PC-9 (cell line): ENCODE measurements at regions not wholly inside any gene's neighbourhood (a gene's known extent, or its start where the extent isn't known, plus 50 kb on each side); places are given as distances from the start of the nearest gene placed in this dataset.

Experiments used
- BruUV-seq: library from RNA; stranded (reverse); fragments of 400-500 nt; replicated peaks from 2 replicates; lab custom pipeline; 2021; lab: Mats Ljungman, UMichigan
- CTCF ChIA-PET: fragments of 300-600 bp; sonication (Branson Sonifier 250); formaldehyde crosslinking; loops from one replicate; lab custom pipeline; 2022; ENCODE audit warnings: antibody characterized with exemption; lab: Charles Lee
- POLR2A ChIA-PET: fragments of 300-600 bp; sonication (Branson Sonifier 250); formaldehyde crosslinking; loops from one replicate; lab custom pipeline; 2022; ENCODE audit warnings: antibody characterized with exemption; ENCODE audit not compliant: unreplicated experiment; lab: Charles Lee
- DNase-seq, 2 experiments: peaks; one replicate each; pipeline versions ENCODE4 v3.0.0 to v3.0.0-alpha.2; 2015 to 2022; ENCODE audit warnings: mixed read lengths in 1 of 2
- H2AFZ ChIP-seq: fragments of 200-600 bp; sonication (generic); 2 replicates; pipeline ENCODE4 v1.8.1; 2017; ENCODE audit warnings: antibody characterized with exemption
- H3F3A ChIP-seq: fragments of 200-600 bp; sonication (generic); 2 replicates; pipeline ENCODE4 v1.8.1; 2017; ENCODE audit warnings: antibody characterized with exemption, mild to moderate bottlenecking, low read depth; ENCODE audit not compliant: insufficient read depth
- H3K27ac ChIP-seq: fragments of 200-600 bp; sonication (generic); 2 replicates; pipeline ENCODE4 v1.6.1; 2016; ENCODE audit warnings: mixed run types
- H3K27me3 ChIP-seq: fragments of 200-600 bp; sonication (generic); 2 replicates; pipeline ENCODE4 v1.6.1; 2016; ENCODE audit warnings: low read depth, mixed run types; ENCODE audit not compliant: insufficient read depth
- H3K36me3 ChIP-seq: fragments of 200-600 bp; sonication (generic); 2 replicates; pipeline ENCODE4 v1.6.1; 2016; ENCODE audit warnings: low read depth, mixed run types
- H3K4me1 ChIP-seq: fragments of 200-600 bp; sonication (generic); replicated peaks from 2 replicates; pipeline ENCODE4 v1.6.1; 2016; ENCODE audit warnings: mixed run types; ENCODE audit not compliant: insufficient read depth
- H3K4me2 ChIP-seq: fragments of 200-600 bp; sonication (generic); 2 replicates; pipeline ENCODE4 v1.6.1; 2017; ENCODE audit warnings: mixed run types
- H3K4me3 ChIP-seq: fragments of 200-600 bp; sonication (generic); 2 replicates; pipeline ENCODE4 v1.6.1; 2016; ENCODE audit warnings: mixed run types
- H3K79me2 ChIP-seq: fragments of 200-600 bp; sonication (generic); 2 replicates; pipeline ENCODE4 v1.6.1; 2017; ENCODE audit warnings: low read depth, mixed run types
- H3K9me2 ChIP-seq: fragments of 200-600 bp; sonication (generic); 2 replicates; pipeline ENCODE4 v1.8.1; 2017; ENCODE audit warnings: mild to moderate bottlenecking; ENCODE audit not compliant: insufficient read depth
- H3K9me3 ChIP-seq: fragments of 200-600 bp; sonication (generic); 2 replicates; pipeline ENCODE4 v1.8.1; 2016; ENCODE audit warnings: low read depth; ENCODE audit not compliant: insufficient read depth
- H4K20me1 ChIP-seq: fragments of 200-600 bp; sonication (generic); 2 replicates; pipeline ENCODE4 v1.8.1; 2017; ENCODE audit not compliant: insufficient read depth
- EZH2 ChIP-seq: fragments of 200-600 bp; sonication (generic); IDR thresholded peaks from 2 replicates; pipeline ENCODE4 v1.8.0; 2017; ENCODE audit warnings: antibody characterized with exemption, low read depth
- intact Hi-C: fragments of 100-400 bp; cut with micrococcal nuclease; formaldehyde crosslinking; loops from one replicate; pipeline ENCODE4 v1.10.0; 2022; ENCODE audit not compliant: unreplicated experiment
- TF ChIP-seq, protein P1 (sequence below): fragments of 200-600 bp; sonication (generic); conservative IDR thresholded peaks from 2 replicates; pipeline ENCODE4 v1.6.1; 2017; ENCODE audit warnings: mixed run types, antibody characterized with exemption, mild to moderate bottlenecking, moderate library complexity

DNA sequence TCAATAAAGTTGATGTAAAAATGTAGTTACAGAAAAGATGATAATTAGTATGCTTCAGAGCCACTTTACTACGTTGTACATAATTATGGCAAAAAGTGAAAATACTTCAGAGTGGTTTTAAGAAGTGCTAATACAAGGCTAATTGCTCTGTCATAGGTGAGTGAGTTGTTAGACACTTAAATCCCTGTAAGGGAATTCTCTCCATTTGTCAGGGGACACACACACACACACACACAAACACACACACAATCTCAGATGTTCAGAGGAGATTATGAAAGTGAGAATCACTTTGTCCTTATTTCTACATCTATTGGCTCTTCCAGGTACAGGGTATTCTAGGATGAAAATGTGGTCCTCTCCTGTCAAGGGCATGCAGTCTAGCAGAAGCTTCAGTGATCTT, 208.3 kb upstream of the PELI2 start:
- H3K79me2 ChIP-seq: no peaks in the 10 kb centered on the region
- BruUV-seq: no TSS peak

DNA sequence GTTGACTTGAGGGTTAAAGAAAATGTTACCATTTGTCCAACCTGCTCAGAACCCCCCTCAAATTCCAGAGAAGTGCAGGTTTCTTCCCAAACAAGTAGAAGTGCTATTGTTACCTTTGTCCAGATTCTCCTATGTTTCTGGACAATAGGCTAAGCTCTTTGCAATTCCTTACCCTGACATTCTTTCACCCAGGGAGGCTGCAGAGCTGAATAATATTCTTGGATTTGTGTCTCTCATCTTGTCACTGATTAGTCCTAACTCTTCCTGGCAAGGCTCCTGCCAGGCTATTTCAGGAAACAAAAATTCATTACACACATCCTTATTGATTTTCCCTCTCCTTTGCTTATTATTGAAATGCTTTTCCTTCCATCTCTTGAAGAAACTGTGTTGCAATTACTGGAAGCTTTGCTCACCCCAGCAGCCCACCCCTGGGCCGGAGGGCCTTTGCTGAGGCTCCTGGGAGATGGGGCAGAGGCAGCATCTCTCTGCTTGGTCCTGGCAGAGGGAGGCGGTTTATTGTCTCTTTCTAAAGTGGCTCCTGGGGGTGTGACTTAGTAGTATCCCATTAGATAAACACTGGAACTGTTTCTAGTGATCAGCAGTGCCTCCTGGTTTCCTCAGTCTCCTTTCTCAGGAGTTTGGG, 207.5 kb upstream of the PELI2 start:
- H3K4me2 ChIP-seq: no peak overlapping the region
- BruUV-seq: no TSS peak
- H3K4me3 ChIP-seq: no peak overlapping the region
- H3K4me1 ChIP-seq: no peaks in the 10 kb centered on the region
- no peak for DNase-seq
- no peak overlapping the region for H3K27ac ChIP-seq
- H2AFZ ChIP-seq: no peak overlapping the region
- H3K9me3 ChIP-seq: no peaks in the 10 kb centered on the region
- intact Hi-C loops: no loop called here
- H3K36me3 ChIP-seq: no peaks in the 10 kb centered on the region
- no peaks in the 10 kb centered on the region for H3K79me2 ChIP-seq
- H3K27me3 ChIP-seq: 0 out of 2 replicates have a peak, but pooled peaks cover 5% of the 10 kb centered on the region
- no peaks in the 10 kb centered on the region for H4K20me1 ChIP-seq
- TF ChIP-seq EZH2: no peak
- TF ChIP-seq, protein P1, sequence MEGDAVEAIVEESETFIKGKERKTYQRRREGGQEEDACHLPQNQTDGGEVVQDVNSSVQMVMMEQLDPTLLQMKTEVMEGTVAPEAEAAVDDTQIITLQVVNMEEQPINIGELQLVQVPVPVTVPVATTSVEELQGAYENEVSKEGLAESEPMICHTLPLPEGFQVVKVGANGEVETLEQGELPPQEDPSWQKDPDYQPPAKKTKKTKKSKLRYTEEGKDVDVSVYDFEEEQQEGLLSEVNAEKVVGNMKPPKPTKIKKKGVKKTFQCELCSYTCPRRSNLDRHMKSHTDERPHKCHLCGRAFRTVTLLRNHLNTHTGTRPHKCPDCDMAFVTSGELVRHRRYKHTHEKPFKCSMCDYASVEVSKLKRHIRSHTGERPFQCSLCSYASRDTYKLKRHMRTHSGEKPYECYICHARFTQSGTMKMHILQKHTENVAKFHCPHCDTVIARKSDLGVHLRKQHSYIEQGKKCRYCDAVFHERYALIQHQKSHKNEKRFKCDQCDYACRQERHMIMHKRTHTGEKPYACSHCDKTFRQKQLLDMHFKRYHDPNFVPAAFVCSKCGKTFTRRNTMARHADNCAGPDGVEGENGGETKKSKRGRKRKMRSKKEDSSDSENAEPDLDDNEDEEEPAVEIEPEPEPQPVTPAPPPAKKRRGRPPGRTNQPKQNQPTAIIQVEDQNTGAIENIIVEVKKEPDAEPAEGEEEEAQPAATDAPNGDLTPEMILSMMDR: no peak
- H3K9me2 ChIP-seq: no peaks in the 10 kb centered on the region; the same call in 1 of the 2 replicates
- H3F3A ChIP-seq: no peaks in the 10 kb centered on the region
- ChIA-PET CTCF (no interaction called here), POLR2A (no interaction called here)

More for the DNA sequence above, 208.3 kb upstream of the PELI2 start:
- intact Hi-C loops: no loop called here
- POLR2A ChIA-PET: no interaction called here
- H3F3A ChIP-seq: no peaks in the 10 kb centered on the region
- H3K9me3 ChIP-seq: no peaks in the 10 kb centered on the region
- CTCF ChIA-PET: no interaction called here
- no peak overlapping the region for H3K4me2 ChIP-seq
- H3K9me2 ChIP-seq: no peaks in the 10 kb centered on the region; the same call in 1 of the 2 replicates
- H2AFZ ChIP-seq: no peak overlapping the region
- H4K20me1 ChIP-seq: no peaks in the 10 kb centered on the region
- 0 out of 2 replicates have a peak, but pooled peaks cover 5% of the 10 kb centered on the region for H3K27me3 ChIP-seq
- no peak for DNase-seq
- H3K4me3 ChIP-seq: no peak overlapping the region
- no peak overlapping the region for H3K27ac ChIP-seq
- H3K4me1 ChIP-seq: no peaks in the 10 kb centered on the region
- no peak for TF ChIP-seq EZH2
- TF ChIP-seq, protein P1: no peak
- H3K36me3 ChIP-seq: no peaks in the 10 kb centered on the region

DNA sequence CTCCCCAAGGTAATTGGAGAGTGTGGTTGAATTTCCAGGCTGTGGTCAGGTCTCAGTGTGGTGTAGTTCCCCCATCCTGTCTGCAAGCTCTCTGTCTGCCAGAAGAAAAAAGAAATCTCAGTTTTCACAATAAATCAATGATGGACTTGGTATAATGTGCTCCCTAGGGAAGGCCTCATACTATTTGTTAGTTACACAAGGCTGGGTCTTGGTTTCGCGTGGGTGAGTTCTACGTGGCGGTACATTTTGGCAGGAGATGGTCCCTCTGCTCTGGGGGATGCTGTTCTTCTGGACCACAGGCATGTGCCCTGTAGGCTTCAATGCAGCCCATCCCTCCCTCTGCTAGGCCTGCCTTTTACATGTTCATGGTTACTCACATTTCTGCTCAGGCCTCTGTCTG, 206.4 kb upstream of the PELI2 start:
- ChIA-PET POLR2A (no interaction called here), CTCF (no interaction called here)
- H3K4me1 ChIP-seq: no peaks in the 10 kb centered on the region
- H3K4me2 ChIP-seq: no peak overlapping the region
- BruUV-seq: no TSS peak
- no peaks in the 10 kb centered on the region for H3F3A ChIP-seq
- H4K20me1 ChIP-seq: no peaks in the 10 kb centered on the region
- no peaks in the 10 kb centered on the region; the same call in 1 of the 2 replicates for H3K9me2 ChIP-seq
- intact Hi-C loops: no loop called here
- no peak for TF ChIP-seq EZH2
- TF ChIP-seq, protein P1: no peak
- peaks cover 4% of the 10 kb centered on the region; the same call in 1 of the 2 replicates for H3K9me3 ChIP-seq
- no peaks in the 10 kb centered on the region for H3K79me2 ChIP-seq
- no peak overlapping the region for H3K4me3 ChIP-seq
- H3K36me3 ChIP-seq: no peaks in the 10 kb centered on the region
- no peak overlapping the region for H2AFZ ChIP-seq
- no peak for DNase-seq
- H3K27me3 ChIP-seq: 0 out of 2 replicates have a peak, but pooled peaks cover 5% of the 10 kb centered on the region
- no peak overlapping the region for H3K27ac ChIP-seq
